ENCODE measurements at regions not wholly inside any gene's neighbourhood (a gene's known extent, or its start where the extent isn't known, plus 50 kb on each side); places are given as distances from the start of the nearest gene placed in this dataset.

- CTCF ChIA-PET = no interaction called here
- Histone ChIP-seq H3K36me3 (replicated peaks in 1 of 2; ENCODE audit: control insufficient read depth in 1 of 2, insufficient read depth in 2 of 2, low read length in 1 of 2) (no peaks in the 10 kb centered on the region), H3K27me3 (ENCODE audit: insufficient read depth) (no peaks in the 10 kb centered on the region), H4K20me1 (ENCODE audit: insufficient read depth) (no peaks in the 10 kb centered on the region), H3F3A (replicated peaks; ENCODE audit: insufficient read depth) (no peaks in the 10 kb centered on the region), H3K9me3 (no peaks in the 10 kb centered on the region), H3K4me3 (ENCODE audit: low read depth in 2 of 2, low read length in 1 of 2) (no peak overlapping the region), H2AFZ (ENCODE audit: low read depth) (no peak overlapping the region), H3K4me2 (no peak overlapping the region), H3K9ac (no peak overlapping the region), H3K4me1 (ENCODE audit: control insufficient read depth in 1 of 2, insufficient read depth in 2 of 2, low read depth in 1 of 2, low read length in 1 of 2) (no peaks in the 10 kb centered on the region), H3K9me2 (no peaks in the 10 kb centered on the region), H3K27ac (ENCODE audit: low read depth in 2 of 2, low read length in 1 of 2) (no peak overlapping the region), H3K79me2 (ENCODE audit: insufficient read depth) (no peaks in the 10 kb centered on the region)
- no peak for DNase-seq
- no peak for TF ChIP-seq JUND (IDR thresholded peaks at IDR 0.05)
- TF ChIP-seq GABPA (IDR thresholded peaks at IDR 0.05; ENCODE audit: low read depth) = no peak
- no peak for TF ChIP-seq ELF1 (IDR thresholded peaks at IDR 0.05)
- TF ChIP-seq EZH2phosphoT487 (IDR thresholded peaks at IDR 0.05; ENCODE audit: borderline replicate concordance, low read depth) = no peak
- TF ChIP-seq MEF2A (IDR thresholded peaks at IDR 0.05; ENCODE audit: borderline replicate concordance, low read depth) = no peak
- TF ChIP-seq GATA2 (CRISPR knock-in tag; IDR thresholded peaks at IDR 0.05) = no peak
- no peak for TF ChIP-seq FOXM1 (IDR thresholded peaks at IDR 0.05; ENCODE audit: low read depth)
- no peak for TF ChIP-seq SIN3A (IDR thresholded peaks at IDR 0.05; ENCODE audit: borderline replicate concordance, low read depth, low read length)
- no peak for TF ChIP-seq RXRA (IDR thresholded peaks at IDR 0.05; ENCODE audit: borderline replicate concordance, low read depth)
- no peak for TF ChIP-seq NFIC (IDR thresholded peaks at IDR 0.05; ENCODE audit: borderline replicate concordance)
- POLR2A ChIA-PET = no interaction called here
Measured at GRCh38 chr2:118525346-118525745, 322.1 kb downstream of the EN1 start.

GRCh38 chr2:118524911-118525310, 322.5 kb downstream of the EN1 start:
- DNase-seq = no peak
- Histone ChIP-seq H3K9me3 (no peaks in the 10 kb centered on the region), H4K20me1 (ENCODE audit: insufficient read depth) (no peaks in the 10 kb centered on the region), H3F3A (replicated peaks; ENCODE audit: insufficient read depth) (no peaks in the 10 kb centered on the region), H3K36me3 (replicated peaks in 1 of 2; ENCODE audit: control insufficient read depth in 1 of 2, insufficient read depth in 2 of 2, low read length in 1 of 2) (no peaks in the 10 kb centered on the region), H3K27me3 (ENCODE audit: insufficient read depth) (no peaks in the 10 kb centered on the region), H2AFZ (ENCODE audit: low read depth) (no peak overlapping the region), H3K9me2 (no peaks in the 10 kb centered on the region), H3K79me2 (ENCODE audit: insufficient read depth) (no peaks in the 10 kb centered on the region), H3K4me1 (ENCODE audit: control insufficient read depth in 1 of 2, insufficient read depth in 2 of 2, low read depth in 1 of 2, low read length in 1 of 2) (no peaks in the 10 kb centered on the region), H3K4me2 (no peak overlapping the region), H3K4me3 (ENCODE audit: low read depth in 2 of 2, low read length in 1 of 2) (no peak overlapping the region), H3K9ac (no peak overlapping the region), H3K27ac (ENCODE audit: low read depth in 2 of 2, low read length in 1 of 2) (no peak overlapping the region)
- POLR2A ChIA-PET = no interaction called here
- TF ChIP-seq ZBTB33 (IDR thresholded peaks at IDR 0.05; ENCODE audit: borderline replicate concordance, low read depth) = no peak
- CTCF ChIA-PET = interaction anchor here (1.6 kb wide), 1 partner anchor 10 kb away, joined by 4 read pairs; no protein-coding TSS in a partner anchor

- Histone ChIP-seq H3K9me3 (no peaks in the 10 kb centered on the region), H4K20me1 (ENCODE audit: insufficient read depth) (no peaks in the 10 kb centered on the region), H3K27ac (ENCODE audit: low read depth in 2 of 2, low read length in 1 of 2) (no peak overlapping the region), H3K4me1 (ENCODE audit: control insufficient read depth in 1 of 2, insufficient read depth in 2 of 2, low read depth in 1 of 2, low read length in 1 of 2) (no peaks in the 10 kb centered on the region), H2AFZ (ENCODE audit: low read depth) (no peak overlapping the region), H3K4me3 (ENCODE audit: low read depth in 2 of 2, low read length in 1 of 2) (no peak overlapping the region), H3K36me3 (replicated peaks in 1 of 2; ENCODE audit: control insufficient read depth in 1 of 2, insufficient read depth in 2 of 2, low read length in 1 of 2) (no peaks in the 10 kb centered on the region), H3K79me2 (ENCODE audit: insufficient read depth) (no peaks in the 10 kb centered on the region), H3F3A (replicated peaks; ENCODE audit: insufficient read depth) (no peaks in the 10 kb centered on the region), H3K4me2 (no peak overlapping the region), H3K9me2 (no peaks in the 10 kb centered on the region), H3K27me3 (ENCODE audit: insufficient read depth) (no peaks in the 10 kb centered on the region), H3K9ac (no peak overlapping the region)
- DNase-seq = no peak
- ChIA-PET CTCF (interaction anchor here (1.2 to 1.6 kb wide), 2 partner anchors 11 to 332 kb away, joined by 4 read pairs; no protein-coding TSS in a partner anchor), POLR2A (no interaction called here)
- 5% methylated on average over 3 of the region's 3 CpGs for WGBS (ENCODE audit: low lambda C conversion rate)
- TF ChIP-seq REST (IDR thresholded peaks at IDR 0.05; ENCODE audit: low read depth, low read length) (no peak), GABPA (IDR thresholded peaks at IDR 0.05; ENCODE audit: low read depth) (no peak), CTCF (IDR thresholded peaks at IDR 0.05) (no peak), EZH2phosphoT487 (IDR thresholded peaks at IDR 0.05; ENCODE audit: borderline replicate concordance, low read depth) (no peak), FOSL2 (IDR thresholded peaks at IDR 0.05; ENCODE audit: borderline replicate concordance, low read depth) (no peak), SMC3 (IDR thresholded peaks at IDR 0.05; ENCODE audit: low read depth, low read length) (no peak)
Measured at GRCh38 chr2:118523761-118524160, 323.7 kb downstream of the EN1 start.
